ENCODE measurements at regions not wholly inside any gene's neighbourhood (a gene's known extent, or its start where the extent isn't known, plus 50 kb on each side); places are given as distances from the start of the nearest gene placed in this dataset.

GRCh38 chr20:39145921-39146320, 183.8 kb downstream of the DHX35 start:
- TF ChIP-seq GATA1 (IDR thresholded peaks at IDR 0.05; ENCODE audit: low read depth, low read length) (no peak), POLR2A (IDR thresholded peaks at IDR 0.05; ENCODE audit: low read length) (no peak)

GRCh38 chr20:39144757-39145156, 182.6 kb downstream of the DHX35 start:
- TF ChIP-seq POLR2A (IDR thresholded peaks at IDR 0.05; ENCODE audit: low read length): no peak
- TF ChIP-seq GATA1 (IDR thresholded peaks at IDR 0.05; ENCODE audit: low read depth, low read length): no peak

More at GRCh38 chr20:39145921-39146320, 183.8 kb downstream of the DHX35 start:
- no peak for DNase-seq

GRCh38 chr20:39142407-39143096, 180.4 kb downstream of the DHX35 start:
- DNase-seq: no peak
- TF ChIP-seq GATA1 (IDR thresholded peaks at IDR 0.05; ENCODE audit: low read depth, low read length) (no peak), POLR2A (IDR thresholded peaks at IDR 0.05; ENCODE audit: low read length) (no peak)

More at GRCh38 chr20:39144757-39145156, 182.6 kb downstream of the DHX35 start:
- no peak for DNase-seq

GRCh38 chr20:39137299-39137698, 175.2 kb downstream of the DHX35 start:
- no peak for DNase-seq
- TF ChIP-seq POLR2A (IDR thresholded peaks at IDR 0.05; ENCODE audit: low read length) (no peak), GATA1 (IDR thresholded peaks at IDR 0.05; ENCODE audit: low read depth, low read length) (no peak)

GRCh38 chr20:39136798-39137197, 174.7 kb downstream of the DHX35 start:
- TF ChIP-seq GATA1 (IDR thresholded peaks at IDR 0.05; ENCODE audit: low read depth, low read length) (no peak), POLR2A (IDR thresholded peaks at IDR 0.05; ENCODE audit: low read length) (no peak)
- DNase-seq: no peak

- TF ChIP-seq GATA1 (IDR thresholded peaks at IDR 0.05; ENCODE audit: low read depth, low read length) (no peak), POLR2A (IDR thresholded peaks at IDR 0.05; ENCODE audit: low read length) (no peak)
- no peak for DNase-seq
Observed at GRCh38 chr20:39135885-39136544, 173.9 kb downstream of the DHX35 start.

- no peak for TF ChIP-seq GATA1 (IDR thresholded peaks at IDR 0.05; ENCODE audit: low read depth, low read length)
- TF ChIP-seq POLR2A (IDR thresholded peaks at IDR 0.05; ENCODE audit: low read length): no peak
- no peak for DNase-seq
Observed at GRCh38 chr20:39133201-39133600, 171.1 kb downstream of the DHX35 start.

GRCh38 chr20:39132511-39132910, 170.4 kb downstream of the DHX35 start:
- DNase-seq: no peak
- TF ChIP-seq GATA1 (IDR thresholded peaks at IDR 0.05; ENCODE audit: low read depth, low read length) (no peak), POLR2A (IDR thresholded peaks at IDR 0.05; ENCODE audit: low read length) (no peak)

GRCh38 chr20:39132093-39132492, 169.9 kb downstream of the DHX35 start:
- DNase-seq: no peak
- TF ChIP-seq GATA1 (IDR thresholded peaks at IDR 0.05; ENCODE audit: low read depth, low read length) (no peak), POLR2A (IDR thresholded peaks at IDR 0.05; ENCODE audit: low read length) (no peak)

- TF ChIP-seq POLR2A (IDR thresholded peaks at IDR 0.05; ENCODE audit: low read length): no peak
- TF ChIP-seq GATA1 (IDR thresholded peaks at IDR 0.05; ENCODE audit: low read depth, low read length): no peak
- no peak for DNase-seq
Observed at GRCh38 chr20:39130627-39131026, 168.5 kb downstream of the DHX35 start.

GRCh38 chr20:39129523-39129922, 167.4 kb downstream of the DHX35 start:
- TF ChIP-seq GATA1 (IDR thresholded peaks at IDR 0.05; ENCODE audit: low read depth, low read length): no peak
- TF ChIP-seq POLR2A (IDR thresholded peaks at IDR 0.05; ENCODE audit: low read length): no peak
- no peak for DNase-seq

- TF ChIP-seq GATA1 (IDR thresholded peaks at IDR 0.05; ENCODE audit: low read depth, low read length) (no peak), POLR2A (IDR thresholded peaks at IDR 0.05; ENCODE audit: low read length) (no peak)
- no peak for DNase-seq
Observed at GRCh38 chr20:39124064-39124463, 161.9 kb downstream of the DHX35 start.

- TF ChIP-seq POLR2A (IDR thresholded peaks at IDR 0.05; ENCODE audit: low read length): no peak
- TF ChIP-seq GATA1 (IDR thresholded peaks at IDR 0.05; ENCODE audit: low read depth, low read length): no peak
- no peak for DNase-seq
Observed at GRCh38 chr20:39123185-39123557, 161.0 kb downstream of the DHX35 start.

- TF ChIP-seq GATA1 (IDR thresholded peaks at IDR 0.05; ENCODE audit: low read depth, low read length): no peak
- no peak for TF ChIP-seq POLR2A (IDR thresholded peaks at IDR 0.05; ENCODE audit: low read length)
- DNase-seq: no peak
Observed at GRCh38 chr20:39117491-39117890, 155.3 kb downstream of the DHX35 start.

GRCh38 chr20:39116020-39116419, 153.9 kb downstream of the DHX35 start:
- TF ChIP-seq POLR2A (IDR thresholded peaks at IDR 0.05; ENCODE audit: low read length) (no peak), GATA1 (IDR thresholded peaks at IDR 0.05; ENCODE audit: low read depth, low read length) (no peak)
- DNase-seq: no peak
